H1 (cell line): ENCODE measurements at regions not wholly inside any gene's neighbourhood (a gene's known extent, or its start where the extent isn't known, plus 50 kb on each side); places are given as distances from the start of the nearest gene placed in this dataset.

ENCODE experiments used
- CTCF ChIA-PET: fragments of 300-600 bp; sonication (Branson Sonifier 250); formaldehyde crosslinking; loops from one replicate; lab custom pipeline; 2021; ENCODE audit not compliant: partially characterized antibody; lab: Charles Lee
- POLR2A ChIA-PET: fragments of 300-600 bp; sonication (Branson Sonifier 250); formaldehyde crosslinking; loops from one replicate; lab custom pipeline; 2021; ENCODE audit warnings: inconsistent platforms; ENCODE audit not compliant: partially characterized antibody; lab: Charles Lee
- DNase-seq, 2 experiments: peaks; one replicate each; pipeline versions ENCODE4 v3.0.0 to v3.0.0-alpha.2; 2010 to 2022; ENCODE audit warnings: low spot score in 2 of 2, low read depth in 1 of 2, mixed read lengths in 1 of 2
- FAIRE-seq: peaks from 2 replicates; lab custom pipeline; 2011; peaks lifted over from hg19 to GRCh38; lab: Jason Lieb, UNC
- H2AFZ ChIP-seq: 2 replicates; pipeline ENCODE4 v1.8.1; 2012; ENCODE audit warnings: low read length, inconsistent platforms
- H2AK5ac ChIP-seq: 2 replicates; pipeline ENCODE4 v1.6.1; 2013; ENCODE audit warnings: low read depth, low read length
- H2BK120ac ChIP-seq: replicated peaks from 2 replicates; pipeline ENCODE3; 2013; ENCODE audit warnings: low read depth, low read length, inconsistent platforms
- H2BK12ac ChIP-seq: 2 replicates; pipeline ENCODE4 v1.6.1; 2013; ENCODE audit warnings: low read depth, low read length
- H2BK15ac ChIP-seq: 2 replicates; pipeline ENCODE4 v1.6.1; 2013; ENCODE audit warnings: low read length
- H2BK20ac ChIP-seq: 2 replicates; pipeline ENCODE4 v1.6.1; 2013; ENCODE audit warnings: low read length
- H2BK5ac ChIP-seq: 2 replicates; pipeline ENCODE4 v1.6.1; 2013; ENCODE audit warnings: low read depth, low read length
- H3K14ac ChIP-seq: 2 replicates; pipeline ENCODE4 v1.6.1; 2013; ENCODE audit warnings: inconsistent platforms; ENCODE audit not compliant: insufficient read length
- H3K18ac ChIP-seq: 2 replicates; pipeline ENCODE4 v1.6.1; 2013; ENCODE audit warnings: low read length; ENCODE audit errors: extremely low read depth
- H3K23ac ChIP-seq: 2 replicates; pipeline ENCODE4 v1.6.1; 2013; ENCODE audit warnings: inconsistent platforms; ENCODE audit not compliant: insufficient read length
- H3K23me2 ChIP-seq: 2 replicates; pipeline ENCODE4 v1.6.1; 2013; ENCODE audit warnings: low read depth, low read length
- H3K27ac ChIP-seq: 2 replicates; pipeline ENCODE4 v1.6.1; 2011; ENCODE audit warnings: low read depth, low read length, inconsistent platforms
- H3K27me3 ChIP-seq, 4 experiments: replicated peaks in 1 of 4; 1 replicate in 1 of 4; 2 replicates in 3 of 4; pipeline versions ENCODE4 v1.6.1 to v1.8.1; 2011 to 2013; ENCODE audit warnings: low read length in 3 of 4, mild to moderate bottlenecking in 3 of 4, inconsistent platforms in 2 of 4, mixed read lengths in 2 of 4, moderate library complexity in 1 of 4; ENCODE audit not compliant: control insufficient read depth in 3 of 4, insufficient read depth in 3 of 4; ENCODE audit errors: extremely low read depth in 1 of 4
- H3K36me3 ChIP-seq, 4 experiments: 2 replicates each; pipeline versions ENCODE4 v1.6.1 to v1.8.1; 2011 to 2013; ENCODE audit warnings: mild to moderate bottlenecking in 4 of 4, low read length in 3 of 4, moderate library complexity in 2 of 4, control low read depth in 1 of 4, inconsistent platforms in 1 of 4; ENCODE audit not compliant: insufficient read depth in 4 of 4, control insufficient read depth in 2 of 4
- H3K4ac ChIP-seq: replicated peaks from 2 replicates; pipeline ENCODE3; 2013; ENCODE audit warnings: low read length, low read depth, mixed read lengths, inconsistent platforms; ENCODE audit not compliant: insufficient read length
- H3K4me1 ChIP-seq, 4 experiments: replicated peaks in 1 of 4; 1 replicate in 1 of 4; 2 replicates in 3 of 4; pipeline versions ENCODE4 v1.6.1 to v1.8.1; 2011 to 2013; ENCODE audit warnings: low read length in 3 of 4, inconsistent platforms in 2 of 4, mixed read lengths in 1 of 4; ENCODE audit not compliant: insufficient read depth in 4 of 4, control insufficient read depth in 3 of 4
- H3K4me2 ChIP-seq, 2 experiments: 2 replicates each; pipeline versions ENCODE4 v1.6.1 to v1.8.1; 2011 to 2013; ENCODE audit warnings: low read depth in 2 of 2, low read length in 2 of 2, control low read depth in 1 of 2, inconsistent platforms in 1 of 2, mild to moderate bottlenecking in 1 of 2; ENCODE audit not compliant: insufficient read depth in 1 of 2
- H3K4me3 ChIP-seq, 4 experiments: fragments of 200-600, 300-600 bp in 1 of 4; sonication (generic), shearing (Covaris generic), sonication (Bioruptor Twin) in 1 of 4; 2 replicates each; pipeline versions ENCODE4 v1.5.1 to v1.8.1; 2011 to 2016; ENCODE audit warnings: low read length in 4 of 4, low read depth in 3 of 4, control low read depth in 2 of 4, inconsistent platforms in 2 of 4, mild to moderate bottlenecking in 2 of 4, mixed read lengths in 1 of 4, moderate library complexity in 1 of 4; ENCODE audit not compliant: insufficient read depth in 2 of 4; ENCODE audit errors: extremely low read depth in 1 of 4
- H3K56ac ChIP-seq: replicated peaks from 2 replicates; pipeline ENCODE3; 2013; ENCODE audit warnings: low read depth, mild to moderate bottlenecking, mixed read lengths, low read length, inconsistent platforms; ENCODE audit not compliant: insufficient read length
- H3K79me1 ChIP-seq: 2 replicates; pipeline ENCODE4 v1.6.1; 2013; ENCODE audit warnings: low read depth, low read length, control low read depth
- H3K79me2 ChIP-seq, 2 experiments: 2 replicates each; pipeline versions ENCODE4 v1.6.1 to v1.8.1; 2012 to 2013; ENCODE audit warnings: low read length in 2 of 2, mild to moderate bottlenecking in 2 of 2, inconsistent platforms in 1 of 2; ENCODE audit not compliant: insufficient read depth in 2 of 2, control insufficient read depth in 1 of 2
- H3K9ac ChIP-seq, 4 experiments: replicated peaks in 1 of 4; 1 replicate in 1 of 4; 2 replicates in 3 of 4; pipeline versions ENCODE4 v1.6.1 to v1.8.1; 2011 to 2013; ENCODE audit warnings: low read depth in 3 of 4, low read length in 3 of 4, control low read depth in 2 of 4, mild to moderate bottlenecking in 2 of 4, moderate library complexity in 2 of 4, inconsistent platforms in 1 of 4; ENCODE audit errors: extremely low read depth in 1 of 4
- H3K9me3 ChIP-seq, 2 experiments: 2 replicates each; pipeline versions ENCODE4 v1.6.1 to v1.8.1; 2012 to 2013; ENCODE audit warnings: mild to moderate bottlenecking in 2 of 2, moderate library complexity in 2 of 2, control low read depth in 1 of 2, inconsistent platforms in 1 of 2, low read depth in 1 of 2, low read length in 1 of 2, mixed read lengths in 1 of 2; ENCODE audit not compliant: insufficient read depth in 2 of 2
- H4K20me1 ChIP-seq, 2 experiments: replicated peaks in 1 of 2; 2 replicates each; pipeline versions ENCODE3 to v1.8.1; 2011 to 2013; ENCODE audit warnings: inconsistent platforms in 2 of 2, low read length in 2 of 2, mild to moderate bottlenecking in 1 of 2; ENCODE audit not compliant: insufficient read depth in 2 of 2, control insufficient read depth in 1 of 2
- H4K5ac ChIP-seq: 2 replicates; pipeline ENCODE4 v1.6.1; 2013; ENCODE audit warnings: low read length, low read depth, mixed read lengths, inconsistent platforms; ENCODE audit not compliant: insufficient read length
- H4K8ac ChIP-seq: 2 replicates; pipeline ENCODE4 v1.8.0; 2013; ENCODE audit warnings: mild to moderate bottlenecking, moderate library complexity, low read length, inconsistent platforms; ENCODE audit not compliant: insufficient read depth; ENCODE audit errors: extremely low read depth
- H4K91ac ChIP-seq: replicated peaks from 2 replicates; pipeline ENCODE3; 2013; ENCODE audit warnings: low read length, mixed read lengths, inconsistent platforms; ENCODE audit not compliant: insufficient read length
- ATF3 ChIP-seq: IDR thresholded peaks from 2 replicates; pipeline ENCODE4 v1.6.1; 2011; ENCODE audit warnings: low read depth, mild to moderate bottlenecking, low read length; ENCODE audit not compliant: insufficient read depth
- BRCA1 ChIP-seq: IDR thresholded peaks from 2 replicates; pipeline ENCODE4 v1.6.1; 2012; ENCODE audit warnings: low read depth, low read length, improper control_type of control experiment
- CBX5 ChIP-seq: fragments of 300-800, 300-1000 bp; sonication (generic); IDR thresholded peaks from 2 replicates; pipeline ENCODE4 v1.7.1; 2016; ENCODE audit warnings: antibody characterized with exemption, low read length, low read depth
- CEBPB ChIP-seq: IDR thresholded peaks from 2 replicates; pipeline ENCODE4 v1.6.1; 2012; ENCODE audit warnings: low read depth, low read length
- CREB1 ChIP-seq: IDR thresholded peaks from 2 replicates; pipeline ENCODE4 v1.6.1; 2012; ENCODE audit warnings: inconsistent platforms
- EZH2 ChIP-seq: fragments of 200-600 bp; sonication (generic); IDR thresholded peaks from 2 replicates; pipeline ENCODE4 v1.7.1; 2012; ENCODE audit warnings: low read depth, mild to moderate bottlenecking, moderate library complexity, low read length, inconsistent platforms; ENCODE audit not compliant: severe bottlenecking
- FOSL1 ChIP-seq: IDR thresholded peaks from 2 replicates; pipeline ENCODE4 v1.6.1; 2011; ENCODE audit warnings: mild to moderate bottlenecking, low read depth, low read length, moderate library complexity; ENCODE audit not compliant: insufficient read depth
- HDAC6 ChIP-seq: IDR thresholded peaks from one replicate; pipeline ENCODE4 v1.7.1; 2012; ENCODE audit warnings: low read depth, mild to moderate bottlenecking, inconsistent platforms, low read length, moderate library complexity
- RAD21 ChIP-seq, 2 experiments: IDR thresholded peaks in 1 of 2; conservative IDR thresholded peaks in 1 of 2; 2 replicates each; pipeline ENCODE4 v1.6.1; 2011; ENCODE audit warnings: low read depth in 2 of 2, low read length in 2 of 2, improper control_type of control experiment in 1 of 2, inconsistent platforms in 1 of 2, mild to moderate bottlenecking in 1 of 2, moderate library complexity in 1 of 2
- RFX5 ChIP-seq: IDR thresholded peaks from 2 replicates; pipeline ENCODE4 v1.6.1; 2011; ENCODE audit warnings: low read depth, low read length, improper control_type of control experiment, borderline replicate concordance
- RXRA ChIP-seq: IDR thresholded peaks from 2 replicates; pipeline ENCODE4 v1.6.1; 2011; ENCODE audit warnings: low read depth, mild to moderate bottlenecking, low read length, moderate library complexity; ENCODE audit not compliant: insufficient read depth
- SIN3A ChIP-seq, 2 experiments: IDR thresholded peaks in 1 of 2; conservative IDR thresholded peaks in 1 of 2; 2 replicates each; pipeline ENCODE4 v1.6.1; 2011 to 2012; ENCODE audit warnings: low read length in 2 of 2, improper control_type of control experiment in 1 of 2, low read depth in 1 of 2, mild to moderate bottlenecking in 1 of 2
- TAF1 ChIP-seq: IDR thresholded peaks from 2 replicates; pipeline ENCODE4 v1.6.1; 2011; ENCODE audit warnings: mild to moderate bottlenecking, low read depth, low read length
- WGBS, 2 experiments: shearing (Covaris generic) in 1 of 2; methylation state at CpG; one replicate each; pipeline versions ENCODE4 v1.1.6 to v1.1.7; 2013 to 2015; ENCODE audit warnings: low lambda C conversion rate in 2 of 2, mixed read lengths in 2 of 2, inconsistent platforms in 1 of 2, low coverage in 1 of 2, missing lambda C conversion rate in 1 of 2; ENCODE audit not compliant: insufficient replicate concordance in 2 of 2, insufficient coverage in 1 of 2, insufficient read length in 1 of 2; ENCODE audit errors: extremely low coverage in 1 of 2, missing lambda C conversion rate in 1 of 2; 5-methylcytosine and 5-hydroxymethylcytosine counted together
- TF ChIP-seq, protein P1 (sequence below): IDR thresholded peaks from 2 replicates; pipeline ENCODE4 v1.6.1; 2012; ENCODE audit warnings: inconsistent platforms

DNA sequence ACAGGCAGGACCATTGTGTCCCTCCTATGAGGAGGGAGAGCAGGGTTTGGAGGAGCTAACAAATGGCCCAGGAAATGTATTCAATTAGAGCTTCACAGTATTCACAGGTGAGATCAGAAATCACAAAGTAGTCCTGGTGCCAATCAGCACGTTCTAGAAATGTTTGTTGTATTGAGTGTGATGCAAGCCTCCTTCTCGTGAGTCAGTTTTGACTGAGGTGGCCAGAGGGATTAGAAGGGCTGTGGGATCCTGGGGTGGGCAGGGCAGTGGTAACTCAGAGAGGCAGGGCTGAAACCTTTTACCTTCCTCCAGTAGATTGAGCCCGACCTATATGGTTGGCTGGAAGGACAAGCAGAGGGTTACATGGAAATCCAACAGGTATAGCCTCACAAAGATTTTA lies 95.0 kb downstream of the BOD1L2 start:
- H3K14ac ChIP-seq: no peak overlapping the region
- no peaks in the 10 kb centered on the region for H3K79me2 ChIP-seq
- H3K4me3 ChIP-seq: no peak overlapping the region
- H2BK5ac ChIP-seq: no peak overlapping the region
- ChIA-PET CTCF (interaction anchor here (0.9 to 1.7 kb wide), 3 partner anchors 14 to 80 kb away, joined by 3 to 5 read pairs (median 3); no protein-coding TSS in a partner anchor), POLR2A (interaction anchor here (1.1 kb wide), 1 partner anchor 20 kb away, joined by 3 read pairs; no protein-coding TSS in a partner anchor)
- no peak for FAIRE-seq
- H3K4me1 ChIP-seq: no peaks in the 10 kb centered on the region
- no peak overlapping the region for H2BK15ac ChIP-seq
- H4K91ac ChIP-seq: no peak overlapping the region
- H2AFZ ChIP-seq: no peak overlapping the region
- no peaks in the 10 kb centered on the region for H3K36me3 ChIP-seq
- H3K27me3 ChIP-seq: no peaks in the 10 kb centered on the region
- no peak overlapping the region for H2BK12ac ChIP-seq
- 84% methylated on average over 3 of the region's 3 CpGs; no CpG with 5 or more reads in 1 of the 2 experiments for WGBS, 2 experiments
- no peak overlapping the region for H3K9ac ChIP-seq
- H4K5ac ChIP-seq: no peak overlapping the region
- H3K4me2 ChIP-seq: no peak overlapping the region
- H3K27ac ChIP-seq: no peak overlapping the region
- no peaks in the 10 kb centered on the region for H3K23me2 ChIP-seq
- H3K4ac ChIP-seq: no peak overlapping the region
- H4K8ac ChIP-seq: no peak overlapping the region
- no peaks in the 10 kb centered on the region for H4K20me1 ChIP-seq
- H3K79me1 ChIP-seq: no peaks in the 10 kb centered on the region
- H2AK5ac ChIP-seq: no peak overlapping the region
- no peak overlapping the region for H2BK120ac ChIP-seq
- no peak overlapping the region for H2BK20ac ChIP-seq
- no peak overlapping the region for H3K18ac ChIP-seq
- H3K23ac ChIP-seq: no peak overlapping the region
- no peak for DNase-seq
- H3K9me3 ChIP-seq: no peaks in the 10 kb centered on the region
- H3K56ac ChIP-seq: no peak overlapping the region
- TF ChIP-seq RXRA: no peak
- no peak for TF ChIP-seq CEBPB
- no peak for TF ChIP-seq FOSL1
- TF ChIP-seq CREB1: no peak
- TF ChIP-seq RFX5: no peak
- TF ChIP-seq RAD21 (IDR thresholded peaks at IDR 0.05 in 1 of 2, conservative IDR thresholded peaks at IDR 0.05 in 1 of 2; ENCODE audit: low read depth in 2 of 2, low read length in 2 of 2): no peak
- TF ChIP-seq, protein P1, sequence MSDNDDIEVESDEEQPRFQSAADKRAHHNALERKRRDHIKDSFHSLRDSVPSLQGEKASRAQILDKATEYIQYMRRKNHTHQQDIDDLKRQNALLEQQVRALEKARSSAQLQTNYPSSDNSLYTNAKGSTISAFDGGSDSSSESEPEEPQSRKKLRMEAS: no peak
- no peak for TF ChIP-seq CBX5
- no peak for TF ChIP-seq BRCA1
- no peak for TF ChIP-seq EZH2
- no peak for TF ChIP-seq TAF1
- TF ChIP-seq SIN3A (conservative IDR thresholded peaks at IDR 0.05 in 1 of 2, IDR thresholded peaks at IDR 0.05 in 1 of 2; ENCODE audit: low read depth in 1 of 2, low read length in 2 of 2): no peak
- no peak for TF ChIP-seq HDAC6
- no peak for TF ChIP-seq ATF3
